Right atrium auricular region (tissue), 2 donors: ENCODE measurements at regions not wholly inside any gene's neighbourhood (a gene's known extent, or its start where the extent isn't known, plus 50 kb on each side); places are given as distances from the start of the nearest gene placed in this dataset.

Experiments
- DNase-seq: peaks from one replicate; pipeline ENCODE4 v3.0.0-alpha.2; 2019; ENCODE audit warnings: low spot score
- H3K27ac ChIP-seq, 2 donors: fragments of 200-600 bp; sonication (generic); 1 replicate in 1 of 2; 2 replicates in 1 of 2; pipeline ENCODE4 v1.5.1; 2016 to 2019
- H3K27me3 ChIP-seq, 2 donors: fragments of 200-600 bp; sonication (generic); one replicate each; pipeline versions ENCODE4 v1.5.1 to v1.6.0; 2017 to 2019
- H3K36me3 ChIP-seq: fragments of 200-600 bp; sonication (generic); one replicate; pipeline ENCODE4 v1.5.1; 2016
- H3K4me1 ChIP-seq, 2 donors: fragments of 200-600 bp; sonication (generic); one replicate each; pipeline versions ENCODE4 v1.5.1 to v1.6.0; 2017 to 2019
- H3K4me3 ChIP-seq, 2 donors: fragments of 200-600 bp; sonication (generic); 1 replicate in 1 of 2; 2 replicates in 1 of 2; pipeline ENCODE4 v1.5.1; 2017 to 2019; ENCODE audit warnings: mild to moderate bottlenecking in 1 of 2, moderate library complexity in 1 of 2
- H3K9me3 ChIP-seq, 2 donors: fragments of 200-600 bp; sonication (generic); one replicate each; pipeline ENCODE4 v1.5.1; 2019
- CTCF ChIP-seq, 2 donors: fragments of 200-600 bp; sonication (generic); IDR thresholded peaks; one replicate each; pipeline ENCODE4 v1.5.1; 2019; ENCODE audit warnings: antibody characterized with exemption in 2 of 2

GRCh38 chr14:25436906-25437305 is 387.0 kb upstream of the STXBP6 start:
- TF ChIP-seq CTCF (IDR thresholded peaks at IDR 0.05) = no peak
- no peaks in the 10 kb centered on the region for H3K27me3 ChIP-seq
- no peak for DNase-seq
- H3K27ac ChIP-seq = no peak overlapping the region
- peaks cover 0 to 9% of the 10 kb centered on the region in 2 donors for H3K9me3 ChIP-seq
- H3K36me3 ChIP-seq = no peaks in the 10 kb centered on the region
- no peaks in the 10 kb centered on the region for H3K4me1 ChIP-seq
- H3K4me3 ChIP-seq = no peak overlapping the region

GRCh38 chr14:25436288-25436875 is 386.4 kb upstream of the STXBP6 start:
- Histone ChIP-seq H3K4me3 (no peak overlapping the region), H3K4me1 (no peaks in the 10 kb centered on the region), H3K27ac (no peak overlapping the region), H3K9me3 (peaks cover 0 to 9% of the 10 kb centered on the region in 2 donors), H3K36me3 (no peaks in the 10 kb centered on the region), H3K27me3 (no peaks in the 10 kb centered on the region)
- TF ChIP-seq CTCF (IDR thresholded peaks at IDR 0.05) = no peak
- DNase-seq = no peak

GRCh38 chr14:25431211-25432076 is 381.5 kb upstream of the STXBP6 start:
- TF ChIP-seq CTCF (IDR thresholded peaks at IDR 0.05) = no peak
- Histone ChIP-seq H3K4me1 (no peaks in the 10 kb centered on the region), H3K9me3 (peaks cover 0 to 9% of the 10 kb centered on the region in 2 donors), H3K27ac (no peak overlapping the region), H3K4me3 (no peak overlapping the region), H3K27me3 (no peaks in the 10 kb centered on the region), H3K36me3 (no peaks in the 10 kb centered on the region)
- no peak for DNase-seq

- no peak for DNase-seq
- peaks cover 0 to 9% of the 10 kb centered on the region in 2 donors for H3K9me3 ChIP-seq
- no peak for TF ChIP-seq CTCF (IDR thresholded peaks at IDR 0.05)
- no peaks in the 10 kb centered on the region for H3K36me3 ChIP-seq
- no peaks in the 10 kb centered on the region for H3K27me3 ChIP-seq
- no peak overlapping the region for H3K27ac ChIP-seq
- H3K4me3 ChIP-seq = no peak overlapping the region
- H3K4me1 ChIP-seq = no peaks in the 10 kb centered on the region
These were observed 380.9 kb upstream of the STXBP6 start for GRCh38 chr14:25430808-25431207.

GRCh38 chr14:25412998-25413397 is 363.1 kb upstream of the STXBP6 start:
- no peak overlapping the region for H3K27ac ChIP-seq
- H3K4me3 ChIP-seq = no peak overlapping the region
- no peaks in the 10 kb centered on the region for H3K4me1 ChIP-seq
- no peaks in the 10 kb centered on the region for H3K27me3 ChIP-seq
- no peak for DNase-seq
- no peak for TF ChIP-seq CTCF (IDR thresholded peaks at IDR 0.05)
- no peaks in the 10 kb centered on the region for H3K9me3 ChIP-seq
- H3K36me3 ChIP-seq = no peaks in the 10 kb centered on the region
